Breast epithelium (tissue), 3 donors: ENCODE measurements at regions not wholly inside any gene's neighbourhood (a gene's known extent, or its start where the extent isn't known, plus 50 kb on each side); places are given as distances from the start of the nearest gene placed in this dataset.

ENCODE experiments used
- POLR2AphosphoS5 ChIP-seq, 3 donors: sonication (generic); formaldehyde crosslinking; IDR thresholded peaks; one replicate each; pipeline ENCODE4 v1.6.1; 2017; ENCODE audit warnings: antibody characterized with exemption in 3 of 3
- TF ChIP-seq, protein P1 (sequence below), 3 donors: fragments of 450-650 bp; IDR thresholded peaks; one replicate each; pipeline ENCODE4 v1.5.1; 2016 to 2017; ENCODE audit warnings: antibody characterized with exemption in 3 of 3, mild to moderate bottlenecking in 3 of 3, moderate library complexity in 3 of 3

DNA sequence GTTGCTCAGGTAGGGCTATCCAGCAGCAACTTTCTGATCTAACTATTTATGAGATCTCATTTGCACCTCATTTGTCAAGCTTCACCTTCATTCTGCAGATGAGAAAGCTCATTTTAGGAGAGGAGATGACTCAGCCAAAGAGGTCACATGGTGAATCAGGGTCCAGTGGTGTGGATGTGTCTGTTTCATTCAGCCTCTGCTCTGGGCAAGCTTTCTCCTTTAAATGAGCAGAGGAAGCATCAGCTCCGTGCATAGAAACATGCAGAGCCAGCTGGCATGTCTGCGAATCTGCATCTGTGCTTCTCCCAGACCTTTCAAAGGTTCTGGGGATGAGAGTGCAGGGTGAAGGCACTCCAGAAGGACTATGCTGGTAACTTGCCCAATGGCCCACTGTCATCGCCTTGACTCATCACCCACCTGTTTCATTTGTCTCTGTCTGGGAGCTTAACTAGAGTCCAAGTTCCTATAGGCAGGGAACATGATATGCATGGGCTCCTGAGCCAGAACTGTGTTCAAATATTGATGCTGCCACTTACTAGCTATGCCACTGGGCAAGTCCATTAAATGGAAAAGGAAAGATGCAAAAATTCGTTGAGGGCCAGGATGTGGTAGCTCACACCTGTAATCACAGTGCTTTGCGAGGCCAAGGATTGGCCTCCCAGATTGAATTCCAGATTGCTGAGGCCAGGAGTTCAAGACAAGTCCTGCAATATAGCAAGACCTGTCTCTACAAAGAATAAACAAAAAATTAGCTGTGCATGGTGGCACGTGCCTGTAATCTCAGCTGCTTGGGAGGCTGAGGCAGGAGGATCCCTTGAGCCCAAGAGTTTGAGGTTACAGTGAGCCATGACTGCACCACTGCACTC lies 67.1 kb upstream of the NLK start:
- TF ChIP-seq, protein P1, sequence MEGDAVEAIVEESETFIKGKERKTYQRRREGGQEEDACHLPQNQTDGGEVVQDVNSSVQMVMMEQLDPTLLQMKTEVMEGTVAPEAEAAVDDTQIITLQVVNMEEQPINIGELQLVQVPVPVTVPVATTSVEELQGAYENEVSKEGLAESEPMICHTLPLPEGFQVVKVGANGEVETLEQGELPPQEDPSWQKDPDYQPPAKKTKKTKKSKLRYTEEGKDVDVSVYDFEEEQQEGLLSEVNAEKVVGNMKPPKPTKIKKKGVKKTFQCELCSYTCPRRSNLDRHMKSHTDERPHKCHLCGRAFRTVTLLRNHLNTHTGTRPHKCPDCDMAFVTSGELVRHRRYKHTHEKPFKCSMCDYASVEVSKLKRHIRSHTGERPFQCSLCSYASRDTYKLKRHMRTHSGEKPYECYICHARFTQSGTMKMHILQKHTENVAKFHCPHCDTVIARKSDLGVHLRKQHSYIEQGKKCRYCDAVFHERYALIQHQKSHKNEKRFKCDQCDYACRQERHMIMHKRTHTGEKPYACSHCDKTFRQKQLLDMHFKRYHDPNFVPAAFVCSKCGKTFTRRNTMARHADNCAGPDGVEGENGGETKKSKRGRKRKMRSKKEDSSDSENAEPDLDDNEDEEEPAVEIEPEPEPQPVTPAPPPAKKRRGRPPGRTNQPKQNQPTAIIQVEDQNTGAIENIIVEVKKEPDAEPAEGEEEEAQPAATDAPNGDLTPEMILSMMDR (IDR thresholded peaks at IDR 0.05), result no peak
- TF ChIP-seq POLR2AphosphoS5 (IDR thresholded peaks at IDR 0.05), result no peak
